Hepatocyte (in vitro differentiated cells): ENCODE measurements at regions not wholly inside any gene's neighbourhood (a gene's known extent, or its start where the extent isn't known, plus 50 kb on each side); places are given as distances from the start of the nearest gene placed in this dataset.

Experiments used
- DNase-seq: peaks from one replicate; pipeline ENCODE4 v3.0.0-alpha.2; 2016; ENCODE audit warnings: low spot score
- H2AFZ ChIP-seq: fragments of 200-600 bp; sonication (generic); 2 replicates; pipeline ENCODE4 v1.6.0; 2016; ENCODE audit warnings: antibody characterized with exemption, mild to moderate bottlenecking
- H3K27ac ChIP-seq: fragments of 200-600 bp; sonication (generic); 2 replicates; pipeline ENCODE4 v1.5.1; 2016; ENCODE audit warnings: mild to moderate bottlenecking
- H3K27me3 ChIP-seq: fragments of 200-600 bp; sonication (generic); 2 replicates; pipeline ENCODE4 v1.6.1; 2016
- H3K36me3 ChIP-seq: fragments of 200-600 bp; sonication (generic); replicated peaks from 2 replicates; pipeline ENCODE4 v1.5.1; 2016; ENCODE audit warnings: low read depth; ENCODE audit not compliant: insufficient read depth
- H3K4me1 ChIP-seq: fragments of 200-600 bp; sonication (generic); 2 replicates; pipeline ENCODE4 v1.5.1; 2016; ENCODE audit warnings: mild to moderate bottlenecking, moderate library complexity; ENCODE audit not compliant: insufficient read depth
- H3K4me2 ChIP-seq: fragments of 200-600 bp; sonication (generic); 2 replicates; pipeline ENCODE4 v1.6.0; 2016
- H3K4me3 ChIP-seq: fragments of 200-600 bp; sonication (generic); 2 replicates; pipeline ENCODE4 v1.5.1; 2016; ENCODE audit warnings: mild to moderate bottlenecking
- H3K79me2 ChIP-seq: fragments of 200-600 bp; sonication (generic); 2 replicates; pipeline ENCODE4 v1.6.0; 2017; ENCODE audit warnings: mild to moderate bottlenecking
- H3K9me2 ChIP-seq: fragments of 200-600 bp; sonication (generic); replicated peaks from 2 replicates; pipeline ENCODE4 v1.6.0; 2017; ENCODE audit warnings: mild to moderate bottlenecking; ENCODE audit not compliant: insufficient read depth
- H3K9me3 ChIP-seq: fragments of 200-600 bp; sonication (generic); 2 replicates; pipeline ENCODE4 v1.5.1; 2016; ENCODE audit warnings: low read depth, mild to moderate bottlenecking
- H4K20me1 ChIP-seq: fragments of 200-600 bp; sonication (generic); 2 replicates; pipeline ENCODE4 v1.6.0; 2016; ENCODE audit warnings: mild to moderate bottlenecking; ENCODE audit not compliant: insufficient read depth, poor library complexity, severe bottlenecking
- EZH2 ChIP-seq: fragments of 200-600 bp; sonication (generic); IDR thresholded peaks from 2 replicates; pipeline ENCODE4 v1.6.1; 2016; ENCODE audit warnings: antibody characterized with exemption, mild to moderate bottlenecking, borderline replicate concordance
- EZH2phosphoT487 ChIP-seq: fragments of 200-600 bp; sonication (generic); IDR thresholded peaks from one replicate; pipeline ENCODE4 v1.6.1; 2018; ENCODE audit warnings: antibody characterized with exemption, mild to moderate bottlenecking, low read depth, moderate library complexity; ENCODE audit not compliant: unreplicated experiment, severe bottlenecking
- WGBS: methylation state at CpG from one replicate; pipeline ENCODE4 v1.1.6; 2016; ENCODE audit warnings: low lambda C conversion rate; ENCODE audit errors: missing lambda C conversion rate; 5-methylcytosine and 5-hydroxymethylcytosine counted together
- TF ChIP-seq, protein P1 (sequence below): fragments of 200-600 bp; sonication (generic); IDR thresholded peaks from 2 replicates; pipeline ENCODE4 v1.5.1; 2016; ENCODE audit warnings: antibody characterized with exemption, mild to moderate bottlenecking; ENCODE audit not compliant: poor library complexity

- Histone ChIP-seq H3K4me2 (no peak overlapping the region), H3K9me3 (no peaks in the 10 kb centered on the region), H3K79me2 (no peaks in the 10 kb centered on the region), H3K4me3 (no peak overlapping the region), H3K27ac (no peak overlapping the region), H2AFZ (no peak overlapping the region), H3K4me1 (no peaks in the 10 kb centered on the region), H3K36me3 (no peaks in the 10 kb centered on the region), H3K27me3 (no peaks in the 10 kb centered on the region), H4K20me1 (no peaks in the 10 kb centered on the region), H3K9me2 (no peaks in the 10 kb centered on the region)
- TF ChIP-seq, protein P1, sequence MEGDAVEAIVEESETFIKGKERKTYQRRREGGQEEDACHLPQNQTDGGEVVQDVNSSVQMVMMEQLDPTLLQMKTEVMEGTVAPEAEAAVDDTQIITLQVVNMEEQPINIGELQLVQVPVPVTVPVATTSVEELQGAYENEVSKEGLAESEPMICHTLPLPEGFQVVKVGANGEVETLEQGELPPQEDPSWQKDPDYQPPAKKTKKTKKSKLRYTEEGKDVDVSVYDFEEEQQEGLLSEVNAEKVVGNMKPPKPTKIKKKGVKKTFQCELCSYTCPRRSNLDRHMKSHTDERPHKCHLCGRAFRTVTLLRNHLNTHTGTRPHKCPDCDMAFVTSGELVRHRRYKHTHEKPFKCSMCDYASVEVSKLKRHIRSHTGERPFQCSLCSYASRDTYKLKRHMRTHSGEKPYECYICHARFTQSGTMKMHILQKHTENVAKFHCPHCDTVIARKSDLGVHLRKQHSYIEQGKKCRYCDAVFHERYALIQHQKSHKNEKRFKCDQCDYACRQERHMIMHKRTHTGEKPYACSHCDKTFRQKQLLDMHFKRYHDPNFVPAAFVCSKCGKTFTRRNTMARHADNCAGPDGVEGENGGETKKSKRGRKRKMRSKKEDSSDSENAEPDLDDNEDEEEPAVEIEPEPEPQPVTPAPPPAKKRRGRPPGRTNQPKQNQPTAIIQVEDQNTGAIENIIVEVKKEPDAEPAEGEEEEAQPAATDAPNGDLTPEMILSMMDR: no peak
- TF ChIP-seq EZH2 (no peak), EZH2phosphoT487 (no peak)
- WGBS: 69% methylated on average over 2 of the region's 2 CpGs
- DNase-seq: no peak
These were observed 623.3 kb downstream of the CD109 start for GRCh38 chr6:74319292-74319691.

GRCh38 chr6:74318738-74319137 lies 622.7 kb downstream of the CD109 start:
- H3K27ac ChIP-seq: no peak overlapping the region
- H3K4me2 ChIP-seq: no peak overlapping the region
- no peak overlapping the region for H2AFZ ChIP-seq
- H3K36me3 ChIP-seq: no peaks in the 10 kb centered on the region
- H3K4me3 ChIP-seq: no peak overlapping the region
- H3K79me2 ChIP-seq: no peaks in the 10 kb centered on the region
- H3K9me3 ChIP-seq: no peaks in the 10 kb centered on the region
- no peaks in the 10 kb centered on the region for H3K4me1 ChIP-seq
- H3K9me2 ChIP-seq: no peaks in the 10 kb centered on the region
- no peaks in the 10 kb centered on the region for H4K20me1 ChIP-seq
- TF ChIP-seq EZH2phosphoT487 (no peak), EZH2 (no peak)
- TF ChIP-seq, protein P1: no peak
- no peak for DNase-seq
- no peaks in the 10 kb centered on the region for H3K27me3 ChIP-seq

- H3K4me3 ChIP-seq: no peak overlapping the region
- no peaks in the 10 kb centered on the region for H4K20me1 ChIP-seq
- H3K36me3 ChIP-seq: no peaks in the 10 kb centered on the region
- H2AFZ ChIP-seq: no peak overlapping the region
- H3K9me3 ChIP-seq: no peaks in the 10 kb centered on the region
- no peak overlapping the region for H3K4me2 ChIP-seq
- H3K79me2 ChIP-seq: no peaks in the 10 kb centered on the region
- no peaks in the 10 kb centered on the region for H3K27me3 ChIP-seq
- no peaks in the 10 kb centered on the region for H3K9me2 ChIP-seq
- TF ChIP-seq, protein P1: no peak
- TF ChIP-seq EZH2 (no peak), EZH2phosphoT487 (no peak)
- H3K4me1 ChIP-seq: no peaks in the 10 kb centered on the region
- H3K27ac ChIP-seq: no peak overlapping the region
- DNase-seq: no peak
- WGBS: 88% methylated on average over 1 of the region's 1 CpG
These were observed 616.1 kb downstream of the CD109 start for GRCh38 chr6:74312081-74312480.

GRCh38 chr6:74311431-74311830 lies 615.4 kb downstream of the CD109 start:
- Histone ChIP-seq H3K4me2 (no peak overlapping the region), H3K9me3 (no peaks in the 10 kb centered on the region), H3K79me2 (no peaks in the 10 kb centered on the region), H3K9me2 (no peaks in the 10 kb centered on the region), H3K27ac (no peak overlapping the region), H4K20me1 (no peaks in the 10 kb centered on the region), H3K36me3 (no peaks in the 10 kb centered on the region), H2AFZ (no peak overlapping the region), H3K27me3 (no peaks in the 10 kb centered on the region), H3K4me1 (no peaks in the 10 kb centered on the region), H3K4me3 (no peak overlapping the region)
- WGBS: 45% methylated on average over 2 of the region's 2 CpGs
- no peak for TF ChIP-seq EZH2phosphoT487
- TF ChIP-seq, protein P1: no peak
- TF ChIP-seq EZH2: no peak
- DNase-seq: no peak
